Liver (tissue), 8 donors: ENCODE measurements at regions not wholly inside any gene's neighbourhood (a gene's known extent, or its start where the extent isn't known, plus 50 kb on each side); places are given as distances from the start of the nearest gene placed in this dataset.

Experiments used
- DNase-seq: peaks from one replicate; pipeline ENCODE4 v3.0.0-alpha.2; 2017; ENCODE audit warnings: low spot score
- H3K27ac ChIP-seq, 2 donors: one replicate each; pipeline ENCODE4 v1.7.0; 2013; ENCODE audit warnings: inconsistent platforms in 2 of 2, low read length in 2 of 2, control low read depth in 1 of 2, low read depth in 1 of 2, mild to moderate bottlenecking in 1 of 2
- H3K27me3 ChIP-seq, 4 donors: one replicate each; pipeline versions ENCODE4 v1.6.1 to v1.7.0; 2013; ENCODE audit warnings: low read length in 3 of 4, inconsistent platforms in 1 of 4, mild to moderate bottlenecking in 1 of 4, moderate library complexity in 1 of 4; ENCODE audit not compliant: control insufficient read depth in 4 of 4, insufficient read depth in 4 of 4
- H3K36me3 ChIP-seq, 4 donors: one replicate each; pipeline versions ENCODE4 v1.6.1 to v1.7.0; 2013; ENCODE audit warnings: low read length in 3 of 4, mild to moderate bottlenecking in 3 of 4, low read depth in 1 of 4, moderate library complexity in 1 of 4; ENCODE audit not compliant: control insufficient read depth in 4 of 4, insufficient read depth in 3 of 4
- H3K4me1 ChIP-seq, 4 donors: one replicate each; pipeline versions ENCODE4 v1.6.1 to v1.7.0; 2013; ENCODE audit warnings: low read length in 3 of 4, mild to moderate bottlenecking in 3 of 4, moderate library complexity in 1 of 4; ENCODE audit not compliant: control insufficient read depth in 4 of 4, insufficient read depth in 4 of 4
- H3K4me3 ChIP-seq, 3 donors: one replicate each; pipeline versions ENCODE4 v1.6.1 to v1.7.0; 2013; ENCODE audit warnings: low read length in 3 of 3, control low read depth in 1 of 3, low read depth in 1 of 3, mild to moderate bottlenecking in 1 of 3
- H3K9ac ChIP-seq, 2 donors: one replicate each; pipeline ENCODE4 v1.7.0; 2013; ENCODE audit warnings: low read length in 2 of 2, mild to moderate bottlenecking in 2 of 2, moderate library complexity in 2 of 2, control low read depth in 1 of 2, low read depth in 1 of 2
- H3K9me3 ChIP-seq, 4 donors: one replicate each; pipeline versions ENCODE4 v1.6.1 to v1.7.0; 2013; ENCODE audit warnings: low read length in 3 of 4; ENCODE audit not compliant: control insufficient read depth in 4 of 4
- ATF3 ChIP-seq: IDR thresholded peaks from 2 replicates; pipeline ENCODE4 v1.6.1; 2016; ENCODE audit warnings: antibody characterized with exemption
- CTCF ChIP-seq: fragments of 150-350 bp; IDR thresholded peaks from 2 replicates; pipeline ENCODE4 v1.5.1; 2017; ENCODE audit warnings: improper control_type of control experiment, low read depth, low read length; ENCODE audit not compliant: missing input control
- EGR1 ChIP-seq, 2 donors: IDR thresholded peaks; 2 replicates each; pipeline ENCODE4 v1.6.1; 2016 to 2018; ENCODE audit warnings: antibody characterized with exemption in 2 of 2, low read depth in 2 of 2
- FOXA1 ChIP-seq: IDR thresholded peaks from 2 replicates; pipeline ENCODE4 v1.6.1; 2016; ENCODE audit warnings: antibody characterized with exemption
- FOXA2 ChIP-seq: IDR thresholded peaks from 2 replicates; pipeline ENCODE4 v1.6.1; 2016; ENCODE audit warnings: antibody characterized with exemption
- GABPA ChIP-seq, 2 donors: IDR thresholded peaks in 1 of 2; conservative IDR thresholded peaks in 1 of 2; 2 replicates each; pipeline ENCODE4 v1.6.1; 2016; ENCODE audit warnings: antibody characterized with exemption in 2 of 2, mild to moderate bottlenecking in 1 of 2, moderate library complexity in 1 of 2
- HNF4A ChIP-seq, 2 donors: conservative IDR thresholded peaks; 2 replicates each; pipeline ENCODE4 v1.6.1; 2016; ENCODE audit warnings: antibody characterized with exemption in 2 of 2, mild to moderate bottlenecking in 2 of 2
- HNF4G ChIP-seq: IDR thresholded peaks from 2 replicates; pipeline ENCODE4 v1.6.1; 2016; ENCODE audit warnings: antibody characterized with exemption
- JUND ChIP-seq, 2 donors: IDR thresholded peaks; 2 replicates each; pipeline ENCODE4 v1.6.1; 2016; ENCODE audit warnings: antibody characterized with exemption in 2 of 2
- MAX ChIP-seq: IDR thresholded peaks from 2 replicates; pipeline ENCODE4 v1.6.1; 2016; ENCODE audit warnings: antibody characterized with exemption
- NR2F2 ChIP-seq: IDR thresholded peaks from 2 replicates; pipeline ENCODE4 v1.6.1; 2016; ENCODE audit warnings: antibody characterized with exemption
- RXRA ChIP-seq, 2 donors: IDR thresholded peaks; 2 replicates each; pipeline ENCODE4 v1.6.1; 2017 to 2018; ENCODE audit warnings: antibody characterized with exemption in 2 of 2, mild to moderate bottlenecking in 1 of 2
- TAF1 ChIP-seq: conservative IDR thresholded peaks from 2 replicates; pipeline ENCODE4 v1.6.1; 2016; ENCODE audit warnings: antibody characterized with exemption, mild to moderate bottlenecking
- ZBTB33 ChIP-seq: IDR thresholded peaks from 2 replicates; pipeline ENCODE4 v1.6.1; 2016; ENCODE audit warnings: antibody characterized with exemption
- WGBS: extraction: QIAGEN DNeasy Blood & Tissue Kit; methylation state at CpG from one replicate; pipeline ENCODE4 v1.1.7; 2013; 5-methylcytosine and 5-hydroxymethylcytosine counted together
- donor health status: healthy.
- donor health status: healthy.
- donor health status: healthy.
- donor health status: healthy.
- donor health status: healthy.

- Histone ChIP-seq H3K4me3 (no peak overlapping the region), H3K27ac (no peak overlapping the region), H3K27me3 (no peaks in the 10 kb centered on the region), H3K9me3 (no peaks in the 10 kb centered on the region), H3K36me3 (no peaks in the 10 kb centered on the region), H3K4me1 (no peaks in the 10 kb centered on the region), H3K9ac (no peak overlapping the region)
- TF ChIP-seq FOXA2 (no peak), HNF4G (no peak), JUND (IDR thresholded peaks at IDR 0.05) (peak in 1 of 2 donors; percentile 11), HNF4A (conservative IDR thresholded peaks at IDR 0.05) (peak; percentile 73 to 75)
- DNase-seq, result no peak
- WGBS, result 53% methylated on average over 4 of the region's 4 CpGs
Measured at GRCh38 chr1:72540674-72541073, 258.3 kb upstream of the NEGR1 start.

- WGBS, result 87% methylated on average over 2 of the region's 2 CpGs
- Histone ChIP-seq H3K27ac (no peak overlapping the region), H3K36me3 (no peaks in the 10 kb centered on the region), H3K27me3 (no peaks in the 10 kb centered on the region), H3K9ac (no peak overlapping the region), H3K9me3 (peaks cover 0 to 1% (median 0%) of the 10 kb centered on the region in 4 donors), H3K4me1 (no peaks in the 10 kb centered on the region), H3K4me3 (no peak overlapping the region)
- no peak for TF ChIP-seq TAF1
- TF ChIP-seq JUND (IDR thresholded peaks at IDR 0.05), result no peak
- TF ChIP-seq RXRA (IDR thresholded peaks at IDR 0.05), result no peak
- TF ChIP-seq CTCF, result no peak
- no peak for TF ChIP-seq GABPA (IDR thresholded peaks at IDR 0.05 in 1 of 2, conservative IDR thresholded peaks at IDR 0.05 in 1 of 2)
- no peak for TF ChIP-seq NR2F2
- no peak for TF ChIP-seq MAX
- no peak for TF ChIP-seq HNF4G
- no peak for TF ChIP-seq ZBTB33
- no peak for TF ChIP-seq HNF4A (conservative IDR thresholded peaks at IDR 0.05)
- no peak for TF ChIP-seq EGR1 (IDR thresholded peaks at IDR 0.05; ENCODE audit: low read depth in 2 of 2)
- TF ChIP-seq FOXA1, result no peak
- no peak for DNase-seq
Measured at GRCh38 chr1:72535470-72535869, 253.1 kb upstream of the NEGR1 start.

- no peaks in the 10 kb centered on the region for H3K4me1 ChIP-seq
- WGBS, result 96% methylated on average over 1 of the region's 1 CpG
- H3K9ac ChIP-seq, result no peak overlapping the region
Measured at GRCh38 chr1:72530646-72531045, 248.3 kb upstream of the NEGR1 start.

More at GRCh38 chr1:72530646-72531045, 248.3 kb upstream of the NEGR1 start:
- DNase-seq, result no peak
- Histone ChIP-seq H3K9me3 (peaks cover 0 to 1% (median 0%) of the 10 kb centered on the region in 4 donors), H3K27me3 (no peaks in the 10 kb centered on the region), H3K27ac (no peak overlapping the region), H3K36me3 (no peaks in the 10 kb centered on the region), H3K4me3 (no peak overlapping the region)
- TF ChIP-seq ATF3, result no peak
